ENCODE measurements at regions not wholly inside any gene's neighbourhood (a gene's known extent, or its start where the extent isn't known, plus 50 kb on each side); places are given as distances from the start of the nearest gene placed in this dataset.

GRCh38 chr20:17850684-17851026, 117.9 kb downstream of the SNX5 start:
- TF ChIP-seq ZNF670 (tag by site-specific recombination; IDR thresholded peaks at IDR 0.05; ENCODE audit: low read depth) = no peak
- TF ChIP-seq ZNF747 (tag by site-specific recombination; IDR thresholded peaks at IDR 0.05) = no peak
- TF ChIP-seq ZNF571 (tag by site-specific recombination; IDR thresholded peaks at IDR 0.05) = no peak
- no peak for TF ChIP-seq CTCF (tag by site-specific recombination; IDR thresholded peaks at IDR 0.05)
- no peak for TF ChIP-seq SETDB1 (IDR thresholded peaks at IDR 0.05; ENCODE audit: insufficient read length, low read length)
- no peak for TF ChIP-seq ZBTB49 (tag by site-specific recombination; IDR thresholded peaks at IDR 0.05; ENCODE audit: low read depth)
- TF ChIP-seq KLF1 (tag by site-specific recombination; IDR thresholded peaks at IDR 0.05) = no peak
- no peak for TF ChIP-seq ZNF600 (tag by site-specific recombination; IDR thresholded peaks at IDR 0.05)
- no peak for TF ChIP-seq ZNF10 (tag by site-specific recombination; IDR thresholded peaks at IDR 0.05)
- TF ChIP-seq, protein P1, sequence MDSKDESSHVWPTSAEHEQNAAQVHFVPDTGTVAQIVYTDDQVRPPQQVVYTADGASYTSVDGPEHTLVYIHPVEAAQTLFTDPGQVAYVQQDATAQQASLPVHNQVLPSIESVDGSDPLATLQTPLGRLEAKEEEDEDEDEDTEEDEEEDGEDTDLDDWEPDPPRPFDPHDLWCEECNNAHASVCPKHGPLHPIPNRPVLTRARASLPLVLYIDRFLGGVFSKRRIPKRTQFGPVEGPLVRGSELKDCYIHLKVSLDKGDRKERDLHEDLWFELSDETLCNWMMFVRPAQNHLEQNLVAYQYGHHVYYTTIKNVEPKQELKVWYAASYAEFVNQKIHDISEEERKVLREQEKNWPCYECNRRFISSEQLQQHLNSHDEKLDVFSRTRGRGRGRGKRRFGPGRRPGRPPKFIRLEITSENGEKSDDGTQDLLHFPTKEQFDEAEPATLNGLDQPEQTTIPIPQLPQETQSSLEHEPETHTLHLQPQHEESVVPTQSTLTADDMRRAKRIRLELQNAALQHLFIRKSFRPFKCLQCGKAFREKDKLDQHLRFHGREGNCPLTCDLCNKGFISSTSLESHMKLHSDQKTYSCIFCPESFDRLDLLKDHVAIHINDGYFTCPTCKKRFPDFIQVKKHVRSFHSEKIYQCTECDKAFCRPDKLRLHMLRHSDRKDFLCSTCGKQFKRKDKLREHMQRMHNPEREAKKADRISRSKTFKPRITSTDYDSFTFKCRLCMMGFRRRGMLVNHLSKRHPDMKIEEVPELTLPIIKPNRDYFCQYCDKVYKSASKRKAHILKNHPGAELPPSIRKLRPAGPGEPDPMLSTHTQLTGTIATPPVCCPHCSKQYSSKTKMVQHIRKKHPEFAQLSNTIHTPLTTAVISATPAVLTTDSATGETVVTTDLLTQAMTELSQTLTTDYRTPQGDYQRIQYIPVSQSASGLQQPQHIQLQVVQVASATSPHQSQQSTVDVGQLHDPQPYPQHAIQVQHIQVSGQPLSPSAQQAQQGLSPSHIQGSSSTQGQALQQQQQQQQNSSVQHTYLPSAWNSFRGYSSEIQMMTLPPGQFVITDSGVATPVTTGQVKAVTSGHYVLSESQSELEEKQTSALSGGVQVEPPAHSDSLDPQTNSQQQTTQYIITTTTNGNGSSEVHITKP (tag by site-specific recombination; IDR thresholded peaks at IDR 0.05) = no peak
- TF ChIP-seq ZNF423 (tag by site-specific recombination; IDR thresholded peaks at IDR 0.05) = no peak

Data from HEK293 (cell line).